ENCODE measurements at regions not wholly inside any gene's neighbourhood (a gene's known extent, or its start where the extent isn't known, plus 50 kb on each side); places are given as distances from the start of the nearest gene placed in this dataset.

DNA sequence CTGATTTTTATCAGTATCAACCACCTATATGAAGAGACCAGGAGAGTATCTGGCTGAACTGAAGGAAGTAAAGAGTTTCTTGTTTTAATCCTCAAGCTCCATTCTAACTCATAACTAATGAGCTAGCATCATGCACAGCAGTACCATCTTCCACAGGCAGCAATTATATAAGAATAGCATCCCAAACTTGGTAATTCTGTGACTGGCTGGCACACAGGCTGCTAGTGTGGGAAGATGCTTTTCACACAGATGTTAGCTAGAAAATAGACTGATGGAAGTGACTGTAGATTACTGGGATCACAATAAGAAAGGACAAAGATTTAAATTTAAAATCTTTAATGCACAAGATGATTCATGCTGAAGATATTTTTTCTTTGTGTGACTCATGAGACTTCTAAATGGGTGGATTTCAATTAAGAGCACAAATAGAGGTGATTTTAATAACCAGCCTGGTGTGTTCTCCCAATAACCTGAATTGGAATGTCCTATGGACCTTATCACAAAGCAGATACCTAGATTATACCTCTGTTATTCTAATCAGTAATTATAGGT lies 417.7 kb upstream of the ATXN7L3B start:
- TF ChIP-seq CTCF (optimal IDR thresholded peaks at IDR 0.05 in 1 of 3, IDR thresholded peaks at IDR 0.05 in 1 of 3, conservative IDR thresholded peaks at IDR 0.05 in 1 of 3; ENCODE audit: extremely low read depth in 1 of 3, insufficient read depth in 2 of 3, low read length in 3 of 3) (no peak), EZH2 (IDR thresholded peaks at IDR 0.05; ENCODE audit: low read length) (no peak)

Measured in keratinocyte (primary cell).